ENCODE measurements at regions not wholly inside any gene's neighbourhood (a gene's known extent, or its start where the extent isn't known, plus 50 kb on each side); places are given as distances from the start of the nearest gene placed in this dataset.

DNA sequence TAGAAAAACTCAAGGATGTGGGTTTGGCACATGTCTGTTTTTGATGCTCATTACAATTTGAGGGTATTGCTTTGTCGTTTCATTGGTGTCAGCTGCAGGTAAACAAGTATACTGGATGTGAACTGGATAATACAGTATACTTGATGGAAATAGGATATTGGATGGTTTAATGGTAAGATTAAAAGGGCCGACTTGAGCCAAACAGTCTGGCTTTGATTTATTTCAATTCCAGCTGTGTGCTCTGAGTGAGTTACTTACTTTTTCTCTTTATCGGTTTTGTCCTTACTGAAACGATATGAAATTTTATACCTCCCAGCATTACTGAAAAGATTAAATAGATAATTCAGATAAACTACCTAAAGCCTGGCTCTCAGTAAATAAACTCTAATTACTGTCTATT lies 227.6 kb downstream of the ASXL3 start:
- DNase-seq: no peak

DNA sequence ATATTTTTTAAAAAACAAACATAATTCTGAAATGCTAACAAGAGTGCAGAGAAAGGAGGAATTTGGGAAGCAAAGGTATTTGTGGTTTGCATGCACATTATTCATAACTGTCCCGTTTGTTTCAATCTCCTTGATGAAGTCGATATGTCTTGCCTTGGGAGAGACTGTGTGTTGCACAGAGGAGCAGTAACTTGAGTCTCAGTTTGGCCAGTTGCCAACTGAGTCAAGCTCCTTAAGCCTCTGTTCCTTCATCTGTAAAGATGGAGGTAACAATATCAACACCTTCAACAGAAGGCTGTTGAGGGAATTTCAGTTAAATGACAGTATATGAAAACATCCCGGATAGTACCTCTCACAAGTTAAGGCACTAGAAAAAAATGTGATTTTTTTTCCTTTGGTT lies 226.2 kb downstream of the ASXL3 start:
- peak; percentile 27 for DNase-seq

DNA sequence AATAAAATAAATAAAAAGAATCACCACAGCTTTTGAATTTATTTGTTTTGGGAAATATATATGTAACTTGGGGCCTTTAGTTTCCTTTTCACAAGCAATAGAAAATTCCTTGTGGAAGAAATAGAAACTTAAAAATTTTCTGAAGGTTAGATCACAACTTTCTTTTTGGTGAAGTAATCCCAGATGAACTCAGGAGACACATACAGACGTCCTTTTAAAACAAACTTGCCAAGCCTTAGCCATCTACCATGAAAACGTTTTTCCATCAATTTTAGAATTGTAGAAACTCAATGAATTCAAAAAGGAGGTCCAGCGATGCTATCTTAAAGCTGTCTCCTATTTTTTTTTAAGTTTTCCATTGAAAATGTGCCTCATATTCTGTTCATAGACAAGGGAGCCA lies 225.6 kb downstream of the ASXL3 start:
- no peak for DNase-seq

DNA sequence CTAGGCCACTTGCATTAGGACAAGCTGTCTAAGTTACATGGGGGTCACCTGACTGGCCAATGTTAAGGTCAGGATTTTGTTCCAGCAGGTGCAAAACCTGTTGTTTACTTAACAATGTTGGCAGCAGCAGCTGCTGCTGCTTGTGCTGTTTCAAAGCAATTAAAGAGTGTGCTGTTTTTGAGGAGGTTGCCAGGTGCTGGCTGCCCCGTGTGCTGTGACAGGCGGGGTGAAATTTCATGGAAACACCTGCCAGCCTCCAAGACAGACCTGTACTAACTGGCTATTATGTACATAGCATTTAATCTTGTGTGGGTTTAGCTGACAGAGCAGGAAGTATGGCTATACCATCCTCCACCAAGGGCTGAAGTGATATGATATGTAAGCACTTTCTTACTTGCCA lies 224.9 kb downstream of the ASXL3 start:
- DNase-seq: no peak

Measured in hindlimb muscle (tissue), 1 donor.